Jurkat, Clone E6-1 (cell line): ENCODE measurements at regions not wholly inside any gene's neighbourhood (a gene's known extent, or its start where the extent isn't known, plus 50 kb on each side); places are given as distances from the start of the nearest gene placed in this dataset.
A peak's percentile ranks its signal among the peaks of the same experiment; 100 is the strongest.

Experiments used
- DNase-seq: peaks from one replicate; pipeline ENCODE4 v3.0.0-alpha.2; 2011; ENCODE audit warnings: low read depth, low spot score
- H3K4me3 ChIP-seq: 2 replicates; pipeline ENCODE4 v1.5.1; 2011; ENCODE audit warnings: mild to moderate bottlenecking, low read length, control low read depth, moderate library complexity

DNA sequence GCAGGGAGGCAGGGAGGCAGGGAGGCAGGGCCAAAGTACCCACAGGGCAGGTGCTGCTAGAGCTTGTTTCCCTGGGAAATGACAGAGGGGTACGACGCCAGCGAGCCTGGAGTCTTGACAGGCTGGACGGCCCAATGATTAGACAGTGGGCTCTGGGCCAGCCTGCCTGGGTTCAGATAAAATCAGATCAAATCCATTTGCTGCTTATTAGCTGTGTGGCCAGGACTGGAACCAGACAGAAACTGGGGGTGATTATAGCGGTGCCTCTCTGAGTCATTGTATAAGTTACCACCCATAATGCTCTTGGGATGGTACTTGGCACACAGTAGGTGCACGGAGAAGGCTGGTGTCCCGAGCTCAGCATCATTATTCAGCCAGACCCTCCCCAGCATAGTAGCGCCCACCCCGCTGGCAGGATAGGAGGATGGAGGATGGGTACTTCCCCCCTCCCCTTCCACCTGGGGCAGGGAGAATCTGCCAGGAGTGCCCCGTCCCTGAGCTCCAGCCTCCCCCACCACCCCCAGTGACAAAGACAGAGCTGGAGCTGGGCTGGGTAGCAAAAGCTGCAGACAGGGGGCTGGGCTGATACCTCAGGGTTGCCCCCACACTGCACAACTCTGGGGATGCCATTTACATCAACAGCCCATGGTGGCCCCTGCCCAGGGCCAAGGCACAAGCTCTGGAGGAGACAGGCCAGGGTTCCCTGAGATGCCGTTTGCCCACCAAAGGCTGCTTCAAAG lies 77.6 kb upstream of the TNRC6C start:
- no peak for DNase-seq
- H3K4me3 ChIP-seq: peak overlapping the region; percentile 36

GRCh38 chr17:77881545-77881944 lies 77.0 kb upstream of the TNRC6C start:
- peak; percentile 86 for DNase-seq
- peak overlapping the region; percentile 36 for H3K4me3 ChIP-seq

DNA sequence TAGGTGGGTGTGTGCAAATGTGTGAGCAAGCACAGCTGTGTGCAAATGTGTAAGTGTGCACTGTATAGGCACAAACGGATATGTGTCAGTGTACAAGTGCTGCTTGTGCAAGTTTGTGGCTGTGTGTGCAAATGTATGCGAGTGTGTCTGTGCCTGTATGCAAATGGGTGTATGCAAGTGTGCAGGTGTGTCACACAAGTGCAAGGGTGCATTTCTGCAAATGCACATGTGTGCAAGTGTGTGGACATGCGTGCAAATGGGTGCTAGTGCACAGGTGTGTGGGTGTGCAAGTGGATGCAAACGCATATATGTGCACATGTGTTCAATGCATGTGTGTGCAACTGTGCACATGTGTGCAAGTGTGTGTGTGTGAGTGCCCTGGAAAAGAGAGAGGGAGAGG lies 76.5 kb upstream of the TNRC6C start:
- no peak for DNase-seq
- peak overlapping the region; percentile 36 for H3K4me3 ChIP-seq

- DNase-seq: peak; percentile 85
Measured at GRCh38 chr17:77882481-77883212, 75.9 kb upstream of the TNRC6C start.

GRCh38 chr17:77883213-77883650 lies 75.3 kb upstream of the TNRC6C start:
- H3K4me3 ChIP-seq: no peak overlapping the region
- no peak for DNase-seq

More at GRCh38 chr17:77882481-77883212, 75.9 kb upstream of the TNRC6C start:
- peak overlapping the region; percentile 36 for H3K4me3 ChIP-seq

- H3K4me3 ChIP-seq: no peak overlapping the region
- peak; percentile 66 for DNase-seq
Measured at GRCh38 chr17:77884019-77884418, 74.5 kb upstream of the TNRC6C start.

DNA sequence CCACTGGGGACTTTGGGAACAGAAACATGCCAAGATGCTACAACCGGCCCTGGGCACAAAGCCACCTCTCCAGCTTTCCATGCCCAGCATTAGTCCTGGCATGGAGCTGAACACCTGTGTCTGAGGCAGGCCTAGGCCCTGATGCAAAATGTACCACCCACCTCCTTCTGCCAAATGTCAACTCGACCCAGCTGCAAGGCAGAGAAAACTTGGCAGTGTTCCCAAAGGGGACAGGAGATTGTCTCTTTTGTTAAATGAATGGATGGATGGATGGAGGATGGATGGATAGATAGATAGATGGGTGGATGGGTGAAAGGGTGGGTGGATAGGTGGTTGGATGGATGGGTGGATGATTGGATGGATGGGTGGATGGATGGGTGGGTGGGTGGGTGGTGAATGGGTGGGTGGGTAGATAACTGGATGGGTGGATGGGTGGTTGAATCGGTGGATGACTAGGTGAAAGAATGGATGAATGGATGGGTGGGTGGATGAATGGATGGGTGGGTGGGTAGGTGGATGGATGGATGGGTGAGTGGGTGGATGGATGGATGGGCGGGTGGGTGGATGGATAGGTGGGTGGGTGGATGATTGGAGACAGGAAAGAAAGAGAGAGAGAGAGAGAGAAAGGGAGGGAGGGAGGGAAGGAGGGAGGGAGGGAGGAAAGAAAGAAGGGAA lies 73.4 kb upstream of the TNRC6C start:
- no peak overlapping the region for H3K4me3 ChIP-seq
- no peak for DNase-seq

GRCh38 chr17:77885678-77886386 lies 72.7 kb upstream of the TNRC6C start:
- H3K4me3 ChIP-seq: no peak overlapping the region
- DNase-seq: no peak

DNA sequence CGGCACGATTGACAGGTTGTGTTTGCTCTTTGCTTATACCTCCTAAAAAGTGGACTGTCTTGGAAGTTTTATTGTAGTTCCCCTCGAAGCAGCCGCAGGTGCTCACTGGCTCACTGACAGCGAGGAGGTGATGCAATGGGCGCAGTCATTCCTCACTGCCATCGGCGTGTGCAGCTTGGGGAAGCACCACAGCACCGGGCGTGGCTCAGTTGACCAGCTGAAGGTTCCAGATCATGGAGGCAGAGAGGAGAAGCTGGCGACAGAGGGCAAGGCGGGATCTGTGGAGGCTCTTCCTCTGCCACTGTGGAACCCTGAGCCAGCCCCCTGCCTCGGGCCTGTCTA lies 72.1 kb upstream of the TNRC6C start:
- DNase-seq: no peak

DNA sequence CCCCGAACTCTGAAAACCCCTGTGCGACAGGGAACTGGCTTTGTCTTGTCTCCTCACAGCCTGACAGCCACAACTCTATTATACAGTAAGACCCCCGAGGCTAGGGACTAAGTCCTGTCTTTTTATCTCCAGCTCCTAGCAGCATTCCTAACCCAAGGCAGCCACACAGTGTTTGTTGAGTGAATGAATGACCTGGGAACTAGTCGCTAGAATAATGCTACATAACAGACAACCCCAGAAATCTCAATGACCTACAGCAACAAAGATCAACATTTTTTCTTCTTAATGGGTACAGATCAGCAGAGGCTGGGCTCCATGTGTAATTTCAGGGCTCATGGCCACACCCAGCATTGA lies 71.4 kb upstream of the TNRC6C start:
- H3K4me3 ChIP-seq: no peak overlapping the region
- DNase-seq: no peak

More for the DNA sequence above, 72.1 kb upstream of the TNRC6C start:
- H3K4me3 ChIP-seq: no peak overlapping the region

DNA sequence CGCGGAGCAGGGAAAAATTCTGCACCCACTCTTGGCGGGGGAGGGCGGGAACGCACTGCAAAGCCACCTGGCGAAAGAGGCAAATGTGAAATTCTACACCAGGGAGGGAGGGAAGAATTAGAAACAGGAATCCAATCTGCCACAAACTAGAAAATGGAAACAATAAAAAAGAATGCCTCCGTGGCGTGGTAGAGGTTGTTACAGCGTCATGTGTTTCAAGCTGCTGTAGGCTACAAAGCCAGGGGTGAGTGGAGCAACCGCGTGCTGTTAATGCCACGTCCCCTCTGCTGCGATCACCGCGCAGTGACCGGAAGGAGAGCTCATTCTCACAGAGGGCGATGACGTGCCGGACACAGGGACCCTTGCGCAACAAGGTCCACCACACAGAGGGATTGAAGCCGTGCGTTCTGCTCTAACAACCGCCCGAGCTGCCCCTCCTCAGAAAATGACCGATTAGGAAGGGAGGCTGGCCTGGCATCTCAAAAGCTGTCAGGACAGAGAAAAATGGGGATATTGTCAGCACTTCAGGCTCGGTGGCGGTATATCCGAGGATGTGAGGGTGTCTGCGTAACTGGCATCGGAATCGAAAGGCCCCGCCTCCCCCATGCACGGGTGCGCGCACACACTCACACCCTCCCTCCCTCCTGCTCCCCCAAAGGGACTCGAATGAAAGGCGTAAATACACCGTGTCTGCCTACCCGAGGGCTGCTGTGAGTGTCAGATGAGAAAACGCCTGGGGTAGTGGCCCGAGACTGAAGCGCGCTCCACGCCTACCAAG lies 70.8 kb upstream of the TNRC6C start:
- no peak overlapping the region for H3K4me3 ChIP-seq

GRCh38 chr17:77888242-77889134 lies 70.0 kb upstream of the TNRC6C start:
- H3K4me3 ChIP-seq: no peak overlapping the region
- DNase-seq: no peak

More for the DNA sequence above, 70.8 kb upstream of the TNRC6C start:
- no peak for DNase-seq

DNA sequence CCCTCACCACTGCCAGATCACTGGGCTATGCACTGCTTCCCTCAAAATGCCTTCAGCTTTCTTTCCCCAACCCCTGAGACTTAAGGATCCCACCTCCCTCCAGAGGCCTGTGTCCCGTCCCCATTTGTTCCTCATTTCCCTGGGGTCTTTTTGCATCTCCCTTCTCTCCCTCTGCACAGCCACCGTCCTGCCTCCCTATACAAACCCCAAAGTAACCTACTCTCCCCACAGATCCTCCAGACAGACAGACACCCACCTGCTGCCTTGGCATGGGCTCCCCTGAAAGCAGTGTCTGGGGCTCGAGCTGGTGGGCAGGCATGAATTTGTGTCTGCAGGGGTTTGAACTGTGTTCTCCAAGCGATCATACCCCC lies 69.4 kb upstream of the TNRC6C start:
- H3K4me3 ChIP-seq: no peak overlapping the region
- no peak for DNase-seq

DNA sequence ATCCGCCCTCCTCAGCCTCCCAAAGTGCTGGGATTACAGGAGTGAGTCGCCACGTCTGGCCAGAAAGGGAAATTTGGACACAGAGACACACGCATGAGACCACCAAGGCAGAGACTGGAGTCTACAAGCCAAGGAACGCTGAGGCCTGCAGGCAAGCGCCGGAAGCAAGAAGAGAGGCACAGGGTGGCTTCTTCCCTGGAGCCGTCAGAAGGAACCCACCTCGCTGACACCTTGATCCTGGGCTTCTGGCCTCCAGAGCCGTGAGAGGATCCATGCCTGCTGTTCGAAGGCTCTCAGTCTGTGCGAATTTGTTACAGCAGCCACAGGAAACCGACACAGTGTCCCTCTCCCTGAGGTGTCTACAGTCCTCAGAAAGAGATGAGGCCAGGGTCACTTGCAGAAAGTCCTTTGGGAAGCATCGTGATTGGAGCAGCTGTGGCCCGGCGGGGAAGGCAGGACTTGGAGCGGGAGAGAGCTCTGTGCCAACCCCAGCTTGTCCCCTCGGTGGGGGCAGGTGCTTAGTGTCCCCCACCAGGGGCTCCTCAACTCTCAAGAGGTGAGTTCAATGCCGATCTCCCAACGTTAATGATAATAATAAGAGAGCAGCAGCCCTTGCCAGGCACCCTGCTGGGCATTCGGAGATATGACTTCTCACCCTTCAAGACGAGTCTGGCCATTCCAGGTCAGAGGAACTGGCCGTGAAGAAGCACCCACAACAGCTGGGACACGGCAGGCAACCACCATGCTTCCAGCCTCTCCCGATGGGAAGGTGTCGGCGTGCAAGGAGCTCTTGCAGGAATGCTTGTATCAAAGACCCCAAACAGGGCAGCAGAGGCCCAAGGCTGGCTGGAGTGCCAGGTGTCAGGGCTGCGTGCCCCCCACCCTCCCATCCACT lies 68.4 kb upstream of the TNRC6C start:
- H3K4me3 ChIP-seq: no peak overlapping the region

DNA sequence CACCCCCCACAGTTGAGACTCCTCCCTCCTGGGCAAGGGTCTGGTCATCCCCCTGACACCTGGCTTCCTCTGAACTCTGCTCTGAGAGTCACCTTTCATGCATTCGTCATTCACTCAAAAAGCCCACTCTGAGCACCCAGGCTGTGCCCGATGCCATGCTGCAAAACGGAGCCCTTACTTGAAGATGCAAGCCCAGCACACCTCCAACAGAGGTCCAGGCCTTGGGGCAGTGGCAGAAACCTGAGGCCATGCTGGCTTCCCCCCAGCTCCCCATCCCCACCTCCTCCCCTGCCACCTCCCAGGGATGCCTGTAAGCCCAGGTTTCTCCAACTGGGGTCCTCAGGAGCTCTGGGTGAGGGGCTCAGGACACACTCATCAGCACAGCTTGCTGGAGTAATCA lies 67.7 kb upstream of the TNRC6C start:
- DNase-seq: no peak
- H3K4me3 ChIP-seq: no peak overlapping the region

More for the DNA sequence above, 68.4 kb upstream of the TNRC6C start:
- DNase-seq: no peak

DNA sequence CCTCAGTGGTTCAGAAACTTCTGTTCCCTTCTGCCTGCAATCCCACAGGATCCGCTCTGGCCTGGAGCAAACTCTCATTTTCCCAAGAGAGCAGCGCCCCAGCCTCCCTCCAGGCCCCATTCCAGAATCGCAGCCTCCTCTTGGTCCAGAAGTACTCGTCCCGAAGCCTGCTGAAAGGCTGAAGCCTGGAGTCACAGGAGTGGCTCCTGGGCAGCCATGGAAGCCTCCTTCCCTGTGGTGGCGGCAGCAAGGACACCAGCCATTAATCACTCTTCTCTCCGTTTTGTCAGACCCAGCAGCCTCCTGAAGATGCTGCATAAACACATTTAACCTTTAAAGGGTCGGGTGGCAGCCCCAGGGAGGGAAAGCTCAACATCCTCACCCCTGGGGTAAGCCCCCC lies 66.9 kb upstream of the TNRC6C start:
- no peak for DNase-seq

GRCh38 chr17:77892031-77892430 lies 66.5 kb upstream of the TNRC6C start:
- no peak for DNase-seq
- H3K4me3 ChIP-seq: no peak overlapping the region

More for the DNA sequence above, 66.9 kb upstream of the TNRC6C start:
- no peak overlapping the region for H3K4me3 ChIP-seq
